Esophagus squamous epithelium (tissue), 5 donors: ENCODE measurements at regions not wholly inside any gene's neighbourhood (a gene's known extent, or its start where the extent isn't known, plus 50 kb on each side); places are given as distances from the start of the nearest gene placed in this dataset.

ENCODE experiments used
- DNase-seq: peaks from one replicate; lab custom pipeline; 2025; lab: John Stamatoyannopoulos, UW
- H3K27ac ChIP-seq, 4 donors: fragments of 200-600 bp; sonication (generic); one replicate each; pipeline ENCODE4 v1.5.1; 2016 to 2019; ENCODE audit warnings: mild to moderate bottlenecking in 1 of 4
- H3K27me3 ChIP-seq, 4 donors: fragments of 200-600 bp; sonication (generic); 1 replicate in 3 of 4; 2 replicates in 1 of 4; pipeline versions ENCODE4 v1.5.1 to v1.6.0; 2017 to 2021; ENCODE audit warnings: antibody characterized with exemption in 1 of 4
- H3K36me3 ChIP-seq, 3 donors: fragments of 200-600 bp; sonication (generic); one replicate each; pipeline ENCODE4 v1.5.1; 2016 to 2019
- H3K4me1 ChIP-seq, 3 donors: fragments of 200-600 bp; sonication (generic); one replicate each; pipeline ENCODE4 v1.5.1; 2017 to 2019
- H3K4me3 ChIP-seq, 4 donors: fragments of 200-600 bp; sonication (generic); 1 replicate in 3 of 4; 2 replicates in 1 of 4; pipeline ENCODE4 v1.5.1; 2016 to 2019; ENCODE audit warnings: mild to moderate bottlenecking in 2 of 4, moderate library complexity in 1 of 4
- H3K9me3 ChIP-seq, 3 donors: fragments of 200-600 bp; sonication (generic); one replicate each; pipeline ENCODE4 v1.5.1; 2016 to 2019
- POLR2A ChIP-seq, 4 donors: fragments of 450-650 bp; IDR thresholded peaks; one replicate each; pipeline ENCODE4 v1.6.1; 2017; ENCODE audit warnings: antibody characterized with exemption in 4 of 4, mild to moderate bottlenecking in 4 of 4, moderate library complexity in 3 of 4
- WGBS, 2 donors: methylation state at CpG; one replicate each; pipeline ENCODE4 v1.1.5; 2018; 5-methylcytosine and 5-hydroxymethylcytosine counted together
- intact Hi-C: fragments of 100-400 bp; cut with DNase I; formaldehyde crosslinking; loops from one replicate; pipeline ENCODE4 v1.15.0; 2022
- TF ChIP-seq, protein P1 (sequence below), 6 experiments: fragments of 450-650 bp in 4 of 6; fragments of 200-600 bp in 2 of 6; sonication (generic) in 2 of 6; IDR thresholded peaks; one replicate each; pipeline ENCODE4 v1.5.1; 2016 to 2019; ENCODE audit warnings: antibody characterized with exemption in 6 of 6, mild to moderate bottlenecking in 4 of 6, moderate library complexity in 4 of 6
- donor health status: DM: yes; HTN: yes; CAD: no.

DNA sequence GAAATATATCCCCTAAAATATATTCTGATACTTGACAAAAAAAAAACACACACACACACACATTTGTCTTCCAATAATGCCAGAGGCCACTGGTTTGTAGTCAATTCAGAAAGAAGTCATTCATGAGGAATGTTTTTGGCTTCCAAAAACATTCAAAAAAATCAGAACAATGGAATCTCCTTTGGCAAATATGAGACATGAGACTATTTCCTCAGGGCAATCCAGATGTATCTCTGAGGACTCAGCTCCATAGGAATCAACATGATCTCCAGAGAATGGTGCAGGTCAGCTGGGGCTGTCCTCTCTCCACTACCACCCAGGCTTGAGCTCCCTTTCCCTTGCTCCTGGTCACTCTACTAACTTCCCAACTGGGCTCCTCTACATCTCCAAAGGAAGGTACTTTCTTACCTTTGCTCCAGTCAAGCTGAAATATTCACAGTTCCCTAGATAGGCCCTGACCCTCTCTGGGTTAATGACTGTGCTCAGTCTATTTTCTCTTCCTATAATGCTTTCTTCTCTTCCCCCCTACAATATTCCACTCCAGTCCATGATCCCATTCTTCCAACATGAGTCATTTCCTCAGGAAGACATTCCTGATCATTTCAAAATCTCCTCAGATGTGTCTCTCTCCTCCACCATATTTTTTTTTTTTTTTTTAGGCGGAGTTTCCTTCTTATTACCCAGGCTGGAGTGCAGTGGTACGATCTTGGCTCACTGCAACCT, 145.3 kb downstream of the C1D start:
- Histone ChIP-seq H3K27ac (peak overlapping the region in 2 of 4 donors; percentile 51 to 71), H3K36me3 (no peaks in the 10 kb centered on the region), H3K4me1 (no peaks in the 10 kb centered on the region), H3K9me3 (no peaks in the 10 kb centered on the region), H3K4me3 (no peak overlapping the region), H3K27me3 (peaks cover 0 to 3% (median 0%) of the 10 kb centered on the region in 4 donors)
- TF ChIP-seq, protein P1, sequence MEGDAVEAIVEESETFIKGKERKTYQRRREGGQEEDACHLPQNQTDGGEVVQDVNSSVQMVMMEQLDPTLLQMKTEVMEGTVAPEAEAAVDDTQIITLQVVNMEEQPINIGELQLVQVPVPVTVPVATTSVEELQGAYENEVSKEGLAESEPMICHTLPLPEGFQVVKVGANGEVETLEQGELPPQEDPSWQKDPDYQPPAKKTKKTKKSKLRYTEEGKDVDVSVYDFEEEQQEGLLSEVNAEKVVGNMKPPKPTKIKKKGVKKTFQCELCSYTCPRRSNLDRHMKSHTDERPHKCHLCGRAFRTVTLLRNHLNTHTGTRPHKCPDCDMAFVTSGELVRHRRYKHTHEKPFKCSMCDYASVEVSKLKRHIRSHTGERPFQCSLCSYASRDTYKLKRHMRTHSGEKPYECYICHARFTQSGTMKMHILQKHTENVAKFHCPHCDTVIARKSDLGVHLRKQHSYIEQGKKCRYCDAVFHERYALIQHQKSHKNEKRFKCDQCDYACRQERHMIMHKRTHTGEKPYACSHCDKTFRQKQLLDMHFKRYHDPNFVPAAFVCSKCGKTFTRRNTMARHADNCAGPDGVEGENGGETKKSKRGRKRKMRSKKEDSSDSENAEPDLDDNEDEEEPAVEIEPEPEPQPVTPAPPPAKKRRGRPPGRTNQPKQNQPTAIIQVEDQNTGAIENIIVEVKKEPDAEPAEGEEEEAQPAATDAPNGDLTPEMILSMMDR (IDR thresholded peaks at IDR 0.05) = no peak
- TF ChIP-seq POLR2A (IDR thresholded peaks at IDR 0.05) = no peak
- intact Hi-C loops = no loop called here
- DNase-seq = no peak
- 49 to 73% methylated on average over 2 of the region's 2 CpGs for WGBS, 2 donors

DNA sequence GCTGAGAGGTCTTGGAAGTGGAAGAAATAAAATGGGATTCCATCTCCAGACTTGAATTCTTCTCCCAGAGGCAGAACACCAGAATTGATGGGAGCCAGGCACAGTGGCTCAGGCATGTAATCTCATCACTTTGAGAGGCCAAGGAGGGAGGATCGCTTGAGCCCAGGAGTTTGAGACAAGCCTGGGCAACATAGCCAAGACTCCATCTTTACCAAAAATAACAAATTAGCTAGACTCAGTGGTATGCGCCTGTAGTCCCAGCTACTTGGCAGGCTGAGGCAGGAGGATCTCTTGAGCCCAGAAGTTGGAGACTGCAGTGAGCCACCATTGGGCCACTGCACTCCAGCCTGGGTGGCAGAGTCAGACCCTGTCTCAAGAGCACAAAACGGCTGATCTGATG, 144.3 kb downstream of the C1D start:
- no peak for DNase-seq
- no peak for TF ChIP-seq POLR2A (IDR thresholded peaks at IDR 0.05)
- TF ChIP-seq, protein P1 (IDR thresholded peaks at IDR 0.05) = no peak
- Histone ChIP-seq H3K36me3 (no peaks in the 10 kb centered on the region), H3K27ac (no peak overlapping the region), H3K4me1 (no peaks in the 10 kb centered on the region), H3K27me3 (peaks cover 0 to 3% (median 0%) of the 10 kb centered on the region in 4 donors), H3K9me3 (no peaks in the 10 kb centered on the region), H3K4me3 (no peak overlapping the region)
- WGBS, 2 donors = 70 to 74% methylated on average over 1 to 2 of the region's 3 CpGs
- intact Hi-C loops = no loop called here

DNA sequence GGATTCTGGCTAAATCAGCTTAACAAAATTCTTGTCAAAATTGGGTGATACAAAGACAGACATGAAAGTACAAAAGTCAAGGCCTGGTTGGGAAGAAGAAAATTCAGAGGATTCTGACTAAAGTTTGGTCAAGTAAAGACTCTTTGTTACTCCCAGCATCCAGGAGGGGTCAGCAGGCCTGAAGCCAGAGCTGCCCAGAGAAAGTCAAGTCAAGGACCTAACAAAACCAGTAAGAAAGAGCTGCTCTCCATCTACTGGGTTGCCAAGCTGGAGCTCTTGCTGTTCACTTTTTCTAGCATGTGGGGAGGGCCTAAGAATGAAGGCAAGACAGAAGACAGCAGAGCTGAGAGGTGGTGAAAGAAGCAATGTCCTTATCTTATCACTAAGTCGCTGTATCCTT, 143.3 kb downstream of the C1D start:
- Histone ChIP-seq H3K27me3 (peaks cover 0 to 3% (median 0%) of the 10 kb centered on the region in 4 donors), H3K4me1 (no peaks in the 10 kb centered on the region), H3K36me3 (no peaks in the 10 kb centered on the region), H3K9me3 (no peaks in the 10 kb centered on the region), H3K27ac (no peak overlapping the region), H3K4me3 (no peak overlapping the region)
- intact Hi-C loops = no loop called here
- whole genome bisulfite sequencing, 2 donors = 75 to 90% methylated on average over 1 of the region's 1 CpG
- DNase-seq = no peak
- no peak for TF ChIP-seq POLR2A (IDR thresholded peaks at IDR 0.05)
- TF ChIP-seq, protein P1 (IDR thresholded peaks at IDR 0.05) = no peak

DNA sequence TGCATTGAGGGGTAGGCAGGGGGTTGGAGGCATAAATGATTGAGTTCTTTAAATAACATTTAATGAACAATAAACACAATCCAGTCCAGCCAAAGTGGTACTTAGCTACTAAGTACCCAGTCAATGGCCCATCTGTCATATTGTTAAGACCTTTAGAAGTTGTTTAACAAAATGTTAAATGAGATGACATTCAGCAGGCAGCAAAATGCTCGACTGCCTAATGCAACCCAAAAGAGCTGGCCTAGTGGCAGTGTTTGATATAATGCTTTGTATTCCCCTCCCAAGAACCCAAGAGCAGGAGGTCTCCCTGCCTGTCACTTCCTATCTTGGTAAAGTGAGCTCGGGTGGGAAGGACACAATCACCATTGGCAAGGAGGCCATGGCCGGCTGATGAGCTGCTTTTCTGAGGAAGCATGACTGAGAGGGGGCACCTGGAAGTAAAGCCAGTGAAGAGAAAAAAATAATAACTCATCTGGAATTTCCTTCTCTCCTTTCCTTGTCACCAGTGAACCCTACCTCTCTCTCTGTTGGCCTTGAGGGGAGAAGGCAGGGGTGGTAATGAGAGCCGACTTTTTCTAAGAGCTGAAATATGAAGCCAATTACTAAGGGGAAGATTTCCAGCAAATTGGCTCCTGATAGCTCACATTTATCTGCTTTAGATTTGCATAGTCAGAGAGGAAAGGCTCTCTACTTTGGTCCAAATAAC, 140.6 kb downstream of the C1D start:
- no peaks in the 10 kb centered on the region for H3K36me3 ChIP-seq
- 48 to 76% methylated on average over 4 of the region's 4 CpGs for WGBS, 2 donors
- DNase-seq = no peak
- intact Hi-C loops = no loop called here
- H3K27me3 ChIP-seq = no peaks in the 10 kb centered on the region
- no peak overlapping the region for H3K4me3 ChIP-seq
- no peak overlapping the region for H3K27ac ChIP-seq
- no peaks in the 10 kb centered on the region for H3K9me3 ChIP-seq
- H3K4me1 ChIP-seq = no peaks in the 10 kb centered on the region
- no peak for TF ChIP-seq POLR2A (IDR thresholded peaks at IDR 0.05)
- TF ChIP-seq, protein P1 (IDR thresholded peaks at IDR 0.05) = no peak

DNA sequence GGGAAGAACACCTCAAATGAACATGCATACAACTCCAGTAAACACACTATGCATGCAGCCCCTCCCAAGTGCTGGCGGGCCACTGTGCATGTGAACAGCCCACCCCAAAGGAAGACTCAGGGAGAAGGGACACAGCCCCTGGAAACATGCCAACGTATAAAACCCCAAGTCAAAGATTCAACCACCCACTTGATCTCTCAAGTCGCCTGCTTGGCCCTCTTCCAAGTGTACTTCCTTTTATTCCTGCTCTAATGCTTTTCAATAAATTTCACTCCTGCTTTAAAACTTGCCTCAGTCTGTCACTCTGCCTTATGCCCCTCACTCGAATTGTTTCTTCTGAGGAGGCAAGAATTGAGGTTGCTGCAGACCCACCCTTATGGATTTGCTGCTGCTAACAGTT, 139.1 kb downstream of the C1D start:
- no peaks in the 10 kb centered on the region for H3K4me1 ChIP-seq
- WGBS, 2 donors = 25 to 30% methylated on average over 3 to 4 of the region's 4 CpGs
- no peaks in the 10 kb centered on the region for H3K9me3 ChIP-seq
- intact Hi-C loops = no loop called here
- TF ChIP-seq, protein P1 (IDR thresholded peaks at IDR 0.05) = no peak
- no peak for TF ChIP-seq POLR2A (IDR thresholded peaks at IDR 0.05)
- H3K27ac ChIP-seq = no peak overlapping the region
- no peaks in the 10 kb centered on the region for H3K27me3 ChIP-seq
- H3K36me3 ChIP-seq = no peaks in the 10 kb centered on the region
- no peak overlapping the region for H3K4me3 ChIP-seq
- no peak for DNase-seq
